Hepatocyte (in vitro differentiated cells): ENCODE measurements at regions not wholly inside any gene's neighbourhood (a gene's known extent, or its start where the extent isn't known, plus 50 kb on each side); places are given as distances from the start of the nearest gene placed in this dataset.

Experiments
- DNase-seq: peaks from one replicate; pipeline ENCODE4 v3.0.0-alpha.2; 2016; ENCODE audit warnings: low spot score
- H2AFZ ChIP-seq: fragments of 200-600 bp; sonication (generic); 2 replicates; pipeline ENCODE4 v1.6.0; 2016; ENCODE audit warnings: antibody characterized with exemption, mild to moderate bottlenecking
- H3K27ac ChIP-seq: fragments of 200-600 bp; sonication (generic); 2 replicates; pipeline ENCODE4 v1.5.1; 2016; ENCODE audit warnings: mild to moderate bottlenecking
- H3K27me3 ChIP-seq: fragments of 200-600 bp; sonication (generic); 2 replicates; pipeline ENCODE4 v1.6.1; 2016
- H3K36me3 ChIP-seq: fragments of 200-600 bp; sonication (generic); replicated peaks from 2 replicates; pipeline ENCODE4 v1.5.1; 2016; ENCODE audit warnings: low read depth; ENCODE audit not compliant: insufficient read depth
- H3K4me1 ChIP-seq: fragments of 200-600 bp; sonication (generic); 2 replicates; pipeline ENCODE4 v1.5.1; 2016; ENCODE audit warnings: mild to moderate bottlenecking, moderate library complexity; ENCODE audit not compliant: insufficient read depth
- H3K4me2 ChIP-seq: fragments of 200-600 bp; sonication (generic); 2 replicates; pipeline ENCODE4 v1.6.0; 2016
- H3K4me3 ChIP-seq: fragments of 200-600 bp; sonication (generic); 2 replicates; pipeline ENCODE4 v1.5.1; 2016; ENCODE audit warnings: mild to moderate bottlenecking
- H3K79me2 ChIP-seq: fragments of 200-600 bp; sonication (generic); 2 replicates; pipeline ENCODE4 v1.6.0; 2017; ENCODE audit warnings: mild to moderate bottlenecking
- H3K9me2 ChIP-seq: fragments of 200-600 bp; sonication (generic); replicated peaks from 2 replicates; pipeline ENCODE4 v1.6.0; 2017; ENCODE audit warnings: mild to moderate bottlenecking; ENCODE audit not compliant: insufficient read depth
- H3K9me3 ChIP-seq: fragments of 200-600 bp; sonication (generic); 2 replicates; pipeline ENCODE4 v1.5.1; 2016; ENCODE audit warnings: low read depth, mild to moderate bottlenecking
- H4K20me1 ChIP-seq: fragments of 200-600 bp; sonication (generic); 2 replicates; pipeline ENCODE4 v1.6.0; 2016; ENCODE audit warnings: mild to moderate bottlenecking; ENCODE audit not compliant: insufficient read depth, poor library complexity, severe bottlenecking
- CTCF ChIP-seq: fragments of 200-600 bp; sonication (generic); IDR thresholded peaks from 2 replicates; pipeline ENCODE4 v1.5.1; 2016; ENCODE audit warnings: antibody characterized with exemption, mild to moderate bottlenecking; ENCODE audit not compliant: poor library complexity
- EZH2 ChIP-seq: fragments of 200-600 bp; sonication (generic); IDR thresholded peaks from 2 replicates; pipeline ENCODE4 v1.6.1; 2016; ENCODE audit warnings: antibody characterized with exemption, mild to moderate bottlenecking, borderline replicate concordance
- EZH2phosphoT487 ChIP-seq: fragments of 200-600 bp; sonication (generic); IDR thresholded peaks from one replicate; pipeline ENCODE4 v1.6.1; 2018; ENCODE audit warnings: antibody characterized with exemption, mild to moderate bottlenecking, low read depth, moderate library complexity; ENCODE audit not compliant: unreplicated experiment, severe bottlenecking
- WGBS: methylation state at CpG from one replicate; pipeline ENCODE4 v1.1.6; 2016; ENCODE audit warnings: low lambda C conversion rate; ENCODE audit errors: missing lambda C conversion rate; 5-methylcytosine and 5-hydroxymethylcytosine counted together

GRCh38 chr5:136891175-136891972 is 526.0 kb upstream of the TRPC7 start:
- Histone ChIP-seq H2AFZ (no peak overlapping the region), H3K9me2 (no peaks in the 10 kb centered on the region), H3K9me3 (no peaks in the 10 kb centered on the region), H3K79me2 (no peaks in the 10 kb centered on the region), H4K20me1 (no peaks in the 10 kb centered on the region), H3K4me3 (no peak overlapping the region), H3K27ac (no peak overlapping the region), H3K4me1 (no peaks in the 10 kb centered on the region), H3K27me3 (peaks cover 12% of the 10 kb centered on the region), H3K36me3 (no peaks in the 10 kb centered on the region), H3K4me2 (no peak overlapping the region)
- 59% methylated on average over 6 of the region's 6 CpGs for WGBS
- DNase-seq = no peak
- no peak for TF ChIP-seq CTCF
- no peak for TF ChIP-seq EZH2phosphoT487

- WGBS = 93% methylated on average over 2 of the region's 2 CpGs
- Histone ChIP-seq H3K4me3 (no peak overlapping the region), H2AFZ (no peak overlapping the region), H3K79me2 (no peaks in the 10 kb centered on the region), H3K4me2 (no peak overlapping the region), H4K20me1 (no peaks in the 10 kb centered on the region), H3K27ac (no peak overlapping the region), H3K27me3 (peaks cover 18% of the 10 kb centered on the region), H3K36me3 (no peaks in the 10 kb centered on the region), H3K9me2 (no peaks in the 10 kb centered on the region), H3K9me3 (no peaks in the 10 kb centered on the region), H3K4me1 (no peaks in the 10 kb centered on the region)
- no peak for DNase-seq
- TF ChIP-seq CTCF (no peak), EZH2phosphoT487 (no peak), EZH2 (no peak)
Observed at GRCh38 chr5:136890431-136891148, 525.2 kb upstream of the TRPC7 start.

- no peaks in the 10 kb centered on the region for H3K36me3 ChIP-seq
- H3K4me1 ChIP-seq = no peaks in the 10 kb centered on the region
- WGBS = 85% methylated on average over 3 of the region's 3 CpGs
- H3K4me3 ChIP-seq = no peak overlapping the region
- peaks cover 23% of the 10 kb centered on the region for H3K27me3 ChIP-seq
- H3K27ac ChIP-seq = no peak overlapping the region
- no peak for TF ChIP-seq CTCF
- TF ChIP-seq EZH2phosphoT487 = no peak
- no peak for TF ChIP-seq EZH2
- H3K79me2 ChIP-seq = no peaks in the 10 kb centered on the region
- H3K4me2 ChIP-seq = no peak overlapping the region
- H3K9me2 ChIP-seq = no peaks in the 10 kb centered on the region
- no peaks in the 10 kb centered on the region for H4K20me1 ChIP-seq
- H3K9me3 ChIP-seq = no peaks in the 10 kb centered on the region
- no peak overlapping the region for H2AFZ ChIP-seq
- DNase-seq = no peak
Observed at GRCh38 chr5:136886608-136887007, 521.3 kb upstream of the TRPC7 start.
